ENCODE measurements at regions not wholly inside any gene's neighbourhood (a gene's known extent, or its start where the extent isn't known, plus 50 kb on each side); places are given as distances from the start of the nearest gene placed in this dataset.

DNA sequence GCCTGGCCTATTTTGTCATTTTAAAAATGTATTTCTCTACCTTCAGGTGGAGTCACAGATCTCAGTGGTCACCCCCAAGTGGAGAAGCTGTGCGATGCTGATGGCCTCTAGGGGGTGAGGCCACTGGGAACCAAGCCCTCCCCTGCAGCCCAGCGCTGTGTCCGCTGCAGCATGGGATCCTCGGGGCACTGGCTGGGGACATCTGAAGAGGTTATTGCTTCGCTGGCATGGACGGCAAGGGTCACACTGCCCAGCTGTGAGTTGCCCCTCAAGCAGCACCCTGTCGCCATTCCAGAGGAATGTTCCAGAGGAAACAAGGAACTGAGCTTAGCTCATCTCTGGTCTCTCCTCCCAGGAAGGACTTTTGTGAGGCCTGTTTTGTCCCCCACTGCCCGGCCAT, 119.6 kb upstream of the S1PR3 start:
- Histone ChIP-seq H3K27me3 (no peaks in the 10 kb centered on the region), H3K4me1 (peaks cover 8 to 16% (median 14%) of the 10 kb centered on the region in 4 donors), H3K9me3 (no peaks in the 10 kb centered on the region), H3K4me3 (no peak overlapping the region), H3K36me3 (no peaks in the 10 kb centered on the region), H3K27ac (replicated peaks in 1 of 4) (peak overlapping the region in 2 of 4 donors; percentile 32 to 33)
- DNase-seq (ENCODE audit: extremely low spot score): no peak
- intact Hi-C loops (cut with DNase I): no loop called here
- TF ChIP-seq POLR2AphosphoS5 (IDR thresholded peaks at IDR 0.05) (no peak), EP300 (IDR thresholded peaks at IDR 0.05) (no peak), POLR2A (IDR thresholded peaks at IDR 0.05; ENCODE audit: low read depth) (no peak)
- TF ChIP-seq, protein P1, sequence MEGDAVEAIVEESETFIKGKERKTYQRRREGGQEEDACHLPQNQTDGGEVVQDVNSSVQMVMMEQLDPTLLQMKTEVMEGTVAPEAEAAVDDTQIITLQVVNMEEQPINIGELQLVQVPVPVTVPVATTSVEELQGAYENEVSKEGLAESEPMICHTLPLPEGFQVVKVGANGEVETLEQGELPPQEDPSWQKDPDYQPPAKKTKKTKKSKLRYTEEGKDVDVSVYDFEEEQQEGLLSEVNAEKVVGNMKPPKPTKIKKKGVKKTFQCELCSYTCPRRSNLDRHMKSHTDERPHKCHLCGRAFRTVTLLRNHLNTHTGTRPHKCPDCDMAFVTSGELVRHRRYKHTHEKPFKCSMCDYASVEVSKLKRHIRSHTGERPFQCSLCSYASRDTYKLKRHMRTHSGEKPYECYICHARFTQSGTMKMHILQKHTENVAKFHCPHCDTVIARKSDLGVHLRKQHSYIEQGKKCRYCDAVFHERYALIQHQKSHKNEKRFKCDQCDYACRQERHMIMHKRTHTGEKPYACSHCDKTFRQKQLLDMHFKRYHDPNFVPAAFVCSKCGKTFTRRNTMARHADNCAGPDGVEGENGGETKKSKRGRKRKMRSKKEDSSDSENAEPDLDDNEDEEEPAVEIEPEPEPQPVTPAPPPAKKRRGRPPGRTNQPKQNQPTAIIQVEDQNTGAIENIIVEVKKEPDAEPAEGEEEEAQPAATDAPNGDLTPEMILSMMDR (IDR thresholded peaks at IDR 0.05): no peak
- WGBS: 62% methylated on average over 6 of the region's 8 CpGs

DNA sequence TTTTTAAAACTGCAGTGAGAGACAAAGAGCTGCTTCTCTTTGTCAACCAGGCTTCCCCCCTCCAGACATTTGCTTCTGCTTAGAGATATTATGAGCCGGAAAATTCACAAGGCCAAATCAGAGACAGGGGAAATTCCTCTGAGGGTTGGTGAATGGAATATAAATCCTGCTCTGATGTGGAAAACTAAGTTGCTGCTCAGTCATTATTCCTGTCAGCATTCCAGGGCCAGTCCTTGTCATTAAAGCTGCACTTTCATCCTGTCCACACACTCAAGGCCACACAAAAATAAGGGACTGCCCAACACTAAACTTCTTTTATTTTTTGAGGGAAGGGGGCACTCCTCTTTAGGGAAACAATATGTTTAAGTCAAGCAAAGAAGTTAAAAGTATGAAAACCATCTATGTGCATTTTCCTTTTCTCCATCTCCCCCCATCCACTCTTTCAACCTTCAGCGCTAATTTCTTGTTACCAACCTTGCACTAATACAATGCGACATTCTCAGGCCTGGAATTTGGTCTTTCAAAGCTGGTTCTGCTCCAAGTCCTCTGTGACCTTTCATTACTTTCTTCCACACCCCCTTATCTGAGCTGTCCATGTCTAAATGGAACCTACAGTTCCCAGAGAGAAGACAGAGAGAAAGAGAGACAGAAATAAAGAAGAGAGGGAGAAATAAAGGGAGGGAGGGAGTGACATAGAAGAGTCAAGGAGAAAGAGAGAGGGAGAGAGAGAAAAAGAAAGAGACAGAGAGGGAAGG, 118.9 kb upstream of the S1PR3 start:
- Histone ChIP-seq H3K4me1 (peaks cover 8 to 16% (median 14%) of the 10 kb centered on the region in 4 donors), H3K4me3 (no peak overlapping the region), H3K36me3 (no peaks in the 10 kb centered on the region), H3K27me3 (no peaks in the 10 kb centered on the region), H3K9me3 (no peaks in the 10 kb centered on the region), H3K27ac (replicated peaks in 1 of 4) (peak overlapping the region in 2 of 4 donors; percentile 32 to 33)
- TF ChIP-seq POLR2AphosphoS5 (IDR thresholded peaks at IDR 0.05) (no peak), EP300 (IDR thresholded peaks at IDR 0.05) (no peak), POLR2A (IDR thresholded peaks at IDR 0.05; ENCODE audit: low read depth) (no peak)
- TF ChIP-seq, protein P1 (IDR thresholded peaks at IDR 0.05): no peak
- no peak for DNase-seq (ENCODE audit: extremely low spot score)
- intact Hi-C loops (cut with DNase I): no loop called here
- WGBS: 66% methylated on average over 3 of the region's 3 CpGs

DNA sequence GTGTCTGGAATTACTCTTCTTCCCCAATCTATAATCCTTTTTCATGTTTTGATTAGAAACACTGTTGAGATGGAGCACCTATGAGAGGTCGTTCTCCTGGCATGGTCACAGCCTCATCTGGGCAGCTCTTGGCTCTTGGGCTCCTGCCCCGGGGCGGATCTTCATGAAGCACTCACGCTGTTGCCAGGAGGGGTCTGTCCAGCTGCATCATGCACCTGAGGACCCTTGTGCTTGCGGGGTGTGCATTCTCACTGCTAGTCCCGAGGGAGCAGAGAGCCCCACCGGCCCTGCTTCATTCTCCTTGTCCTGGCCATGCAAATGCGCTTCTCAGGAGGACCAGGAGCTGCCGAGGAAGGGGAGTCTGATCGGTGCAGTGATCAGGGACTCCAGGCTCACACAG, 117.6 kb upstream of the S1PR3 start:
- WGBS: 83% methylated on average over 10 of the region's 10 CpGs
- H3K9me3 ChIP-seq: no peaks in the 10 kb centered on the region
- peaks cover 8 to 16% (median 14%) of the 10 kb centered on the region in 4 donors for H3K4me1 ChIP-seq
- intact Hi-C loops (cut with DNase I): no loop called here
- H3K36me3 ChIP-seq: no peaks in the 10 kb centered on the region
- DNase-seq (ENCODE audit: extremely low spot score): no peak
- H3K27me3 ChIP-seq: no peaks in the 10 kb centered on the region
- TF ChIP-seq POLR2A (IDR thresholded peaks at IDR 0.05; ENCODE audit: low read depth): no peak
- TF ChIP-seq EP300 (IDR thresholded peaks at IDR 0.05): no peak
- no peak for TF ChIP-seq POLR2AphosphoS5 (IDR thresholded peaks at IDR 0.05)
- TF ChIP-seq, protein P1 (IDR thresholded peaks at IDR 0.05): no peak
- H3K27ac ChIP-seq (replicated peaks in 1 of 4): no peak overlapping the region
- H3K4me3 ChIP-seq: no peak overlapping the region

DNA sequence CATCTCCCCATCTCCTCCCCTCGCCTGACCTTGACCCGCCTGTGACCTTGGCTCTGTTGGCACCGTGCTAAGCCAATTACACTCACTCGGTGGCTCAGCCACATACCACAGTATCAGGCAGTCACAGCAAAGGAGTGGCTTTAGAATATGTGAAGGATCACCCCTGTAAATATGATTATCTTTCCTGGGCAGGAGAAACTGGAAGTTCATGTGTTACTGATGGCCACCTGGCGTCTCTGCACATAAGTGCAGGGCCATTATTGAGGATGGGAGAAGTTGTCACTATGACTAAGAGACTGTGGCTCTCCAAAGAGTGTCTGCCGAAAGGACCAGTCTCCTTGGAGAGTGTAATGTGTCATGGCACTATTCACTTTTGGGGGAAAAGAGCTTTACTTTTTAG, 116.9 kb upstream of the S1PR3 start:
- no peaks in the 10 kb centered on the region for H3K36me3 ChIP-seq
- TF ChIP-seq EP300 (IDR thresholded peaks at IDR 0.05): no peak
- no peak for TF ChIP-seq POLR2A (IDR thresholded peaks at IDR 0.05; ENCODE audit: low read depth)
- TF ChIP-seq POLR2AphosphoS5 (IDR thresholded peaks at IDR 0.05): no peak
- TF ChIP-seq, protein P1 (IDR thresholded peaks at IDR 0.05): no peak
- no peaks in the 10 kb centered on the region for H3K9me3 ChIP-seq
- peaks cover 8 to 16% (median 14%) of the 10 kb centered on the region in 4 donors for H3K4me1 ChIP-seq
- no peak for DNase-seq (ENCODE audit: extremely low spot score)
- WGBS: 75% methylated on average over 6 of the region's 6 CpGs
- H3K27ac ChIP-seq (replicated peaks in 1 of 4): no peak overlapping the region
- H3K4me3 ChIP-seq: no peak overlapping the region
- intact Hi-C loops (cut with DNase I): no loop called here
- no peaks in the 10 kb centered on the region for H3K27me3 ChIP-seq
